Testis (tissue), 2 donors: ENCODE measurements at regions not wholly inside any gene's neighbourhood (a gene's known extent, or its start where the extent isn't known, plus 50 kb on each side); places are given as distances from the start of the nearest gene placed in this dataset.

ENCODE experiments used
- POLR2A ChIP-seq: fragments of 450-650 bp; IDR thresholded peaks from one replicate; pipeline ENCODE4 v1.6.1; 2017; ENCODE audit warnings: antibody characterized with exemption, mild to moderate bottlenecking, moderate library complexity
- TF ChIP-seq, protein P1 (sequence below), 3 experiments: fragments of 450-650 bp in 2 of 3; fragments of 200-600 bp in 1 of 3; sonication (generic) in 1 of 3; IDR thresholded peaks; one replicate each; pipeline ENCODE4 v1.5.1; 2016 to 2019; ENCODE audit warnings: antibody characterized with exemption in 3 of 3, mild to moderate bottlenecking in 2 of 3, moderate library complexity in 1 of 3

DNA sequence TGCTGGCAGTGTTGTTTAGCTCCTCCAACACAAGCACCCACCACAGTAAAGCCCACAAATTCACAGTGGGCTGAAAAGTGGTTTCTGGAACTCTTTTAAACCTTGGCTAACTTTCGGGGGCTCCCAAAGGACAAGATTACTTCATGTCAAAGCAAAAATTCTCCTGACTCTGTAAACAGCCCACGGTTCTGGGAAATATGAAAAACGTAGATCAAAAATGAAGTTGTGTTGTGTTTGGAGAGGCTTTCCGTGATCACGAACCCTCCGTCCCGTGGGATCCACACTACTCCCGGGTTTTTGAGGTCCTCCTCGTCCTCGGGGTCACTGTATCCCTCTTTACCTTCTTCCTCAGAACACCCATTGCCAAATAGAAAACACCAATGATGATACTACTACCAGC, 159.0 kb upstream of the RUNX1 start:
- TF ChIP-seq, protein P1, sequence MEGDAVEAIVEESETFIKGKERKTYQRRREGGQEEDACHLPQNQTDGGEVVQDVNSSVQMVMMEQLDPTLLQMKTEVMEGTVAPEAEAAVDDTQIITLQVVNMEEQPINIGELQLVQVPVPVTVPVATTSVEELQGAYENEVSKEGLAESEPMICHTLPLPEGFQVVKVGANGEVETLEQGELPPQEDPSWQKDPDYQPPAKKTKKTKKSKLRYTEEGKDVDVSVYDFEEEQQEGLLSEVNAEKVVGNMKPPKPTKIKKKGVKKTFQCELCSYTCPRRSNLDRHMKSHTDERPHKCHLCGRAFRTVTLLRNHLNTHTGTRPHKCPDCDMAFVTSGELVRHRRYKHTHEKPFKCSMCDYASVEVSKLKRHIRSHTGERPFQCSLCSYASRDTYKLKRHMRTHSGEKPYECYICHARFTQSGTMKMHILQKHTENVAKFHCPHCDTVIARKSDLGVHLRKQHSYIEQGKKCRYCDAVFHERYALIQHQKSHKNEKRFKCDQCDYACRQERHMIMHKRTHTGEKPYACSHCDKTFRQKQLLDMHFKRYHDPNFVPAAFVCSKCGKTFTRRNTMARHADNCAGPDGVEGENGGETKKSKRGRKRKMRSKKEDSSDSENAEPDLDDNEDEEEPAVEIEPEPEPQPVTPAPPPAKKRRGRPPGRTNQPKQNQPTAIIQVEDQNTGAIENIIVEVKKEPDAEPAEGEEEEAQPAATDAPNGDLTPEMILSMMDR (IDR thresholded peaks at IDR 0.05), result no peak
- TF ChIP-seq POLR2A, result no peak
